HepG2 (cell line): ENCODE measurements at regions not wholly inside any gene's neighbourhood (a gene's known extent, or its start where the extent isn't known, plus 50 kb on each side); places are given as distances from the start of the nearest gene placed in this dataset.

Experiments
- ATAC-seq: fragments of 200-7000 bp; cut with Tn5 transposase; 3 replicates; pipeline ENCODE4 v1.9.1; 2020; ENCODE audit warnings: mild to moderate bottlenecking, moderate library complexity
- BruUV-seq: library from RNA; stranded (reverse); fragments of 400-500 nt; replicated peaks from 2 replicates; lab custom pipeline; 2021; lab: Mats Ljungman, UMichigan
- CTCF ChIA-PET: fragments of 300-600 bp; formaldehyde crosslinking; extraction: SDS; loops from one replicate; lab custom pipeline; 2021; ENCODE audit warnings: low total read pairs, inconsistent platforms, low intra/inter-chr PET ratio; lab: Yijun Ruan, JAX
- POLR2A ChIA-PET: fragments of 350-600 bp; sonication (Branson Sonifier 250); formaldehyde crosslinking; loops from one replicate; lab custom pipeline; 2020; ENCODE audit warnings: antibody characterized with exemption, inconsistent platforms; lab: Yijun Ruan, JAX
- DNase-seq: peaks from one replicate; pipeline ENCODE4 v3.0.0-alpha.2; 2015; ENCODE audit warnings: low spot score
- FAIRE-seq: peaks from 3 replicates; lab custom pipeline; 2011; peaks lifted over from hg19 to GRCh38; lab: Jason Lieb, UNC
- H2AFZ ChIP-seq: one replicate; pipeline ENCODE4 v1.6.1; 2011; ENCODE audit warnings: low read length, inconsistent platforms
- H3K27ac ChIP-seq: fragments of 300-600 bp; 3 replicates; pipeline ENCODE4 v1.8.0; 2011; ENCODE audit warnings: mixed run types, mild to moderate bottlenecking, mixed read lengths, low read length, inconsistent platforms; ENCODE audit not compliant: insufficient read depth; ENCODE audit errors: extremely low read length
- H3K27me3 ChIP-seq, 2 experiments: fragments of 200-600 bp in 1 of 2; 2 replicates in 1 of 2; 3 replicates in 1 of 2; pipeline versions ENCODE4 v1.6.0 to v1.8.0; 2011; ENCODE audit warnings: low read length in 2 of 2, mild to moderate bottlenecking in 2 of 2, moderate library complexity in 2 of 2, inconsistent platforms in 1 of 2; ENCODE audit not compliant: insufficient read depth in 2 of 2, control insufficient read depth in 1 of 2
- H3K36me3 ChIP-seq, 2 experiments: fragments of 200-600 bp in 1 of 2; replicated peaks in 1 of 2; 2 replicates in 1 of 2; 3 replicates in 1 of 2; pipeline versions ENCODE4 v1.5.1 to v1.8.0; 2011; ENCODE audit warnings: low read length in 2 of 2, inconsistent platforms in 1 of 2; ENCODE audit not compliant: insufficient read depth in 2 of 2, control insufficient read depth in 1 of 2
- H3K4me1 ChIP-seq: 2 replicates; pipeline ENCODE4 v1.5.1; 2012; ENCODE audit warnings: low read length, inconsistent platforms; ENCODE audit not compliant: insufficient read depth
- H3K4me2 ChIP-seq: 2 replicates; pipeline ENCODE4 v1.6.0; 2011; ENCODE audit warnings: low read depth, low read length, inconsistent platforms
- H3K4me3 ChIP-seq, 3 experiments: fragments of 200-600 bp in 1 of 3; sonication (generic), shearing (Covaris generic) in 1 of 3; replicated peaks in 1 of 3; 2 replicates each; pipeline ENCODE4 v1.5.1; 2011 to 2016; ENCODE audit warnings: low read length in 3 of 3, inconsistent platforms in 2 of 3, low read depth in 2 of 3, mild to moderate bottlenecking in 2 of 3, control low read depth in 1 of 3, mixed read lengths in 1 of 3; ENCODE audit not compliant: insufficient read depth in 1 of 3
- H3K79me2 ChIP-seq: one replicate; pipeline ENCODE4 v1.6.1; 2011; ENCODE audit warnings: low read length, inconsistent platforms; ENCODE audit not compliant: insufficient read depth
- H3K9ac ChIP-seq: 2 replicates; pipeline ENCODE4 v1.6.0; 2011; ENCODE audit warnings: mild to moderate bottlenecking, low read depth, low read length, inconsistent platforms; ENCODE audit not compliant: insufficient read depth
- H3K9me3 ChIP-seq: 2 replicates; pipeline ENCODE4 v1.5.1; 2012; ENCODE audit warnings: mild to moderate bottlenecking, low read length
- H4K20me1 ChIP-seq: 2 replicates; pipeline ENCODE4 v1.6.0; 2011; ENCODE audit warnings: inconsistent platforms, mild to moderate bottlenecking, low read length, moderate library complexity; ENCODE audit not compliant: insufficient read depth
- CC2D1A ChIP-seq: sonication (generic); formaldehyde crosslinking; IDR thresholded peaks from 2 replicates; pipeline ENCODE4 v1.8.1; 2023; ENCODE audit warnings: mild to moderate bottlenecking, missing genetic modification reagents
- FIP1L1 ChIP-seq: fragments of 200-400 bp; formaldehyde crosslinking; IDR thresholded peaks from 2 replicates; pipeline ENCODE4 v1.6.1; 2018; ENCODE audit warnings: low read depth, mild to moderate bottlenecking, low read length, moderate library complexity, borderline replicate concordance; ENCODE audit not compliant: insufficient read depth
- HHEX ChIP-seq: IDR thresholded peaks from 2 replicates; pipeline ENCODE4 v1.6.1; 2016; ENCODE audit warnings: control low read depth
- HNRNPK ChIP-seq: fragments of 200-400 bp; formaldehyde crosslinking; IDR thresholded peaks from 2 replicates; pipeline ENCODE4 v1.6.1; 2018; ENCODE audit warnings: low read length, low read depth, moderate library complexity, mild to moderate bottlenecking; ENCODE audit not compliant: poor library complexity, severe bottlenecking
- HOXA9 ChIP-seq: sonication (generic); formaldehyde crosslinking; IDR thresholded peaks from 2 replicates; pipeline ENCODE4 v1.8.1; 2022; ENCODE audit warnings: missing genetic modification reagents, mild to moderate bottlenecking, moderate library complexity, borderline replicate concordance
- MAFG ChIP-seq: sonication (generic); formaldehyde crosslinking; IDR thresholded peaks from 2 replicates; pipeline ENCODE4 v1.5.1; 2020; ENCODE audit warnings: mild to moderate bottlenecking, missing genetic modification reagents
- MTA3 ChIP-seq: sonication (generic); formaldehyde crosslinking; IDR thresholded peaks from 2 replicates; pipeline ENCODE4 v1.4.0; 2020; ENCODE audit warnings: missing genetic modification reagents
- NCOA1 ChIP-seq: sonication (generic); formaldehyde crosslinking; IDR thresholded peaks from 2 replicates; pipeline ENCODE4 v1.9.0; 2021; ENCODE audit warnings: missing genetic modification reagents
- PAXIP1 ChIP-seq: sonication (generic); formaldehyde crosslinking; conservative IDR thresholded peaks from 2 replicates; pipeline ENCODE4 v1.4.0; 2020; ENCODE audit warnings: mild to moderate bottlenecking, missing genetic modification reagents, moderate library complexity
- RARG ChIP-seq: sonication (generic); formaldehyde crosslinking; IDR thresholded peaks from 2 replicates; pipeline ENCODE4 v1.4.0; 2020; ENCODE audit warnings: low read depth, mild to moderate bottlenecking, missing genetic modification reagents
- TBX3 ChIP-seq: fragments of 450-650 bp; IDR thresholded peaks from 2 replicates; pipeline ENCODE4 v1.6.1; 2017; ENCODE audit warnings: antibody characterized with exemption, mild to moderate bottlenecking, inconsistent platforms, borderline replicate concordance
- THYN1 ChIP-seq: sonication (generic); formaldehyde crosslinking; IDR thresholded peaks from 2 replicates; pipeline ENCODE4 v1.8.1; 2023; ENCODE audit warnings: low read depth, mild to moderate bottlenecking, moderate library complexity, missing genetic modification reagents, borderline replicate concordance
- ZBTB7B ChIP-seq: sonication (generic); formaldehyde crosslinking; IDR thresholded peaks from 2 replicates; pipeline ENCODE4 v1.4.0; 2020; ENCODE audit warnings: missing genetic modification reagents
- ZC3H4 ChIP-seq: sonication (generic); formaldehyde crosslinking; IDR thresholded peaks from 2 replicates; pipeline ENCODE4 v1.4.0; 2020; ENCODE audit warnings: missing genetic modification reagents, borderline replicate concordance
- ZNF275 ChIP-seq: sonication (generic); formaldehyde crosslinking; IDR thresholded peaks from 2 replicates; pipeline ENCODE4 v1.8.0; 2022; ENCODE audit warnings: missing genetic modification reagents, mild to moderate bottlenecking, inconsistent platforms, borderline replicate concordance
- ZNF296 ChIP-seq: sonication (generic); formaldehyde crosslinking; conservative IDR thresholded peaks from 2 replicates; pipeline ENCODE4 v1.5.0; 2020; ENCODE audit warnings: mild to moderate bottlenecking, missing genetic modification reagents
- ZNF749 ChIP-seq: sonication (generic); formaldehyde crosslinking; IDR thresholded peaks from 2 replicates; pipeline ENCODE4 v1.8.0; 2022; ENCODE audit warnings: mild to moderate bottlenecking, missing genetic modification reagents, moderate library complexity, borderline replicate concordance
- ZNF841 ChIP-seq: sonication (generic); formaldehyde crosslinking; IDR thresholded peaks from 2 replicates; pipeline ENCODE4 v1.8.1; 2023; ENCODE audit warnings: missing genetic modification reagents, borderline replicate concordance
- WGBS: methylation state at CpG from one replicate; pipeline ENCODE4 v1.1.6; 2017; ENCODE audit warnings: low lambda C conversion rate; 5-methylcytosine and 5-hydroxymethylcytosine counted together
- in situ Hi-C: cut with HindIII; loops from 2 replicates; pipeline ENCODE4 v1.10.0; 2017; ENCODE audit warnings: low pct_unique_long_range_greater_than_20kb; ENCODE audit not compliant: extremely low pct_ligation_motif_present
- intact Hi-C: fragments of 100-400 bp; cut with micrococcal nuclease; formaldehyde crosslinking; loops from one replicate; pipeline ENCODE4 v1.10.0; 2022; ENCODE audit not compliant: unreplicated experiment
- TF ChIP-seq, protein P1 (sequence below): sonication (generic); formaldehyde crosslinking; IDR thresholded peaks from 2 replicates; pipeline ENCODE4 v1.8.1; 2023; ENCODE audit warnings: missing genetic modification reagents, inconsistent platforms, borderline replicate concordance
- TF ChIP-seq, protein P2 (sequence below): IDR thresholded peaks from 2 replicates; pipeline ENCODE4 v1.6.1; 2012; ENCODE audit warnings: inconsistent platforms

DNA sequence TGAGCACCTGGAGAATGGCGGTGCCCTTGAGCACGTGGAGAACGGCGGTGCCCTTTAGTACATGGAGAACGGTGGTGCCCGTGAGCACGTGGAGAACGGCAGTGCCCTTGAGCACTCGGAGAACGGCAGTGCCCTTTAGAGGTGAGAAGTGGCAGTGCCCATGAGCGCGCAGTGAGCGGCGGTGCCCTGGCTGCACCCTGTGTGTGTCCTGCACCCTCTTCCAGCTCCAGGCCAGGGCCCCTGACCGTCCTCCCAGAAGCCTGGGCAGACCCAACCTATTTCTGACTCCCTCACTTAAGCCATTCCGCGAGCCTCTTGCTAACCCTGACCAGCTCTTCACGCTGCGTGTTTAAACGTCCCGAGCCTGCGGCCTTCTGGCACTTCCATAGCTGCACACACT lies 151.3 kb downstream of the DLL1 start:
- no peak overlapping the region for H3K4me3 ChIP-seq
- no peak overlapping the region for H3K27ac ChIP-seq
- in situ Hi-C loops, result no loop called here
- POLR2A ChIA-PET, result no interaction called here
- no peaks in the 10 kb centered on the region for H4K20me1 ChIP-seq
- H3K9me3 ChIP-seq, result no peaks in the 10 kb centered on the region
- no peak for DNase-seq
- no peak overlapping the region for H3K9ac ChIP-seq
- peaks cover 0 to 22% of the 10 kb centered on the region in 2 experiments; a peak in 2 of 5 replicates for H3K27me3 ChIP-seq
- no peaks in the 10 kb centered on the region for H3K79me2 ChIP-seq
- no peak for ATAC-seq
- BruUV-seq, result no TSS peak
- WGBS, result 55% methylated on average over 19 of the region's 22 CpGs
- no peaks in the 10 kb centered on the region for H3K36me3 ChIP-seq
- no peaks in the 10 kb centered on the region for H3K4me1 ChIP-seq
- H2AFZ ChIP-seq, result no peak overlapping the region
- no peak for TF ChIP-seq RARG (CRISPR knock-in tag)
- TF ChIP-seq FIP1L1, result no peak
- no peak for TF ChIP-seq MAFG (CRISPR knock-in tag)
- TF ChIP-seq TBX3, result no peak
- TF ChIP-seq ZNF749 (CRISPR knock-in tag), result no peak
- TF ChIP-seq ZNF275 (CRISPR knock-in tag), result no peak
- no peak for TF ChIP-seq HHEX (CRISPR knock-in tag)
- TF ChIP-seq, protein P1, sequence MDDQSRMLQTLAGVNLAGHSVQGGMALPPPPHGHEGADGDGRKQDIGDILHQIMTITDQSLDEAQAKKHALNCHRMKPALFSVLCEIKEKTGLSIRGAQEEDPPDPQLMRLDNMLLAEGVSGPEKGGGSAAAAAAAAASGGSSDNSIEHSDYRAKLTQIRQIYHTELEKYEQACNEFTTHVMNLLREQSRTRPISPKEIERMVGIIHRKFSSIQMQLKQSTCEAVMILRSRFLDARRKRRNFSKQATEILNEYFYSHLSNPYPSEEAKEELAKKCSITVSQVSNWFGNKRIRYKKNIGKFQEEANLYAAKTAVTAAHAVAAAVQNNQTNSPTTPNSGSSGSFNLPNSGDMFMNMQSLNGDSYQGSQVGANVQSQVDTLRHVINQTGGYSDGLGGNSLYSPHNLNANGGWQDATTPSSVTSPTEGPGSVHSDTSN, result no peak
- TF ChIP-seq ZNF296 (CRISPR knock-in tag), result no peak
- TF ChIP-seq ZBTB7B (CRISPR knock-in tag), result no peak
- no peak for TF ChIP-seq NCOA1 (CRISPR knock-in tag)
- TF ChIP-seq HOXA9, result no peak
- no peak for TF ChIP-seq HNRNPK
- TF ChIP-seq THYN1 (CRISPR knock-in tag), result no peak
- no peak for TF ChIP-seq ZNF841 (CRISPR knock-in tag)
- TF ChIP-seq ZC3H4, result no peak
- TF ChIP-seq, protein P2, sequence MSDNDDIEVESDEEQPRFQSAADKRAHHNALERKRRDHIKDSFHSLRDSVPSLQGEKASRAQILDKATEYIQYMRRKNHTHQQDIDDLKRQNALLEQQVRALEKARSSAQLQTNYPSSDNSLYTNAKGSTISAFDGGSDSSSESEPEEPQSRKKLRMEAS, result no peak
- no peak for TF ChIP-seq PAXIP1 (CRISPR knock-in tag)
- no peak for TF ChIP-seq MTA3 (CRISPR knock-in tag)
- TF ChIP-seq CC2D1A (CRISPR knock-in tag), result no peak
- TF ChIP-seq, all 625 proteins: peak for 0
- H3K4me2 ChIP-seq, result no peak overlapping the region
- CTCF ChIA-PET, result no interaction called here
- FAIRE-seq, result no peak
- intact Hi-C loops, result no loop called here
